Uterus (tissue), 3 donors: ENCODE measurements at regions not wholly inside any gene's neighbourhood (a gene's known extent, or its start where the extent isn't known, plus 50 kb on each side); places are given as distances from the start of the nearest gene placed in this dataset.

Source experiments
- DNase-seq, 2 donors: peaks; one replicate each; pipeline ENCODE4 v3.0.0-alpha.2; 2019 to 2020
- H3K27ac ChIP-seq, 2 donors: fragments of 200-600 bp; sonication (generic); 1 replicate in 1 of 2; 2 replicates in 1 of 2; pipeline ENCODE4 v1.5.1; 2016 to 2018
- H3K27me3 ChIP-seq, 2 donors: fragments of 200-600 bp; sonication (generic); one replicate each; pipeline ENCODE4 v1.5.1; 2018 to 2019; ENCODE audit warnings: control low read depth in 1 of 2
- H3K36me3 ChIP-seq, 2 donors: fragments of 200-600 bp; sonication (generic); one replicate each; pipeline ENCODE4 v1.5.1; 2019; ENCODE audit warnings: control low read depth in 1 of 2
- H3K4me1 ChIP-seq, 2 donors: fragments of 200-600 bp; sonication (generic); one replicate each; pipeline ENCODE4 v1.5.1; 2018 to 2019; ENCODE audit warnings: control low read depth in 1 of 2
- H3K4me3 ChIP-seq, 2 donors: fragments of 200-600 bp; sonication (generic); 1 replicate in 1 of 2; 2 replicates in 1 of 2; pipeline ENCODE4 v1.5.1; 2018 to 2019; ENCODE audit warnings: mild to moderate bottlenecking in 1 of 2
- H3K9me3 ChIP-seq, 2 donors: fragments of 200-600 bp; sonication (generic); one replicate each; pipeline ENCODE4 v1.5.1; 2019; ENCODE audit warnings: control low read depth in 1 of 2
- POLR2A ChIP-seq, 2 donors: fragments of 450-650 bp; IDR thresholded peaks; one replicate each; pipeline ENCODE4 v1.6.1; 2016; ENCODE audit warnings: antibody characterized with exemption in 2 of 2, mild to moderate bottlenecking in 1 of 2, moderate library complexity in 1 of 2
- intact Hi-C: fragments of 100-400 bp; cut with DNase I; formaldehyde crosslinking; loops from one replicate; pipeline ENCODE4 v1.15.1; 2023; ENCODE audit warnings: low total_unique reads
- TF ChIP-seq, protein P1 (sequence below), 4 experiments: fragments of 200-600 bp in 2 of 4; fragments of 450-650 bp in 2 of 4; sonication (generic) in 2 of 4; IDR thresholded peaks; one replicate each; pipeline ENCODE4 v1.5.1; 2016 to 2019; ENCODE audit warnings: antibody characterized with exemption in 4 of 4, mild to moderate bottlenecking in 2 of 4, moderate library complexity in 1 of 4
- donor health status: DM: yes; HTN: yes; CAD: no.

- no peak for TF ChIP-seq POLR2A (IDR thresholded peaks at IDR 0.05)
- TF ChIP-seq, protein P1, sequence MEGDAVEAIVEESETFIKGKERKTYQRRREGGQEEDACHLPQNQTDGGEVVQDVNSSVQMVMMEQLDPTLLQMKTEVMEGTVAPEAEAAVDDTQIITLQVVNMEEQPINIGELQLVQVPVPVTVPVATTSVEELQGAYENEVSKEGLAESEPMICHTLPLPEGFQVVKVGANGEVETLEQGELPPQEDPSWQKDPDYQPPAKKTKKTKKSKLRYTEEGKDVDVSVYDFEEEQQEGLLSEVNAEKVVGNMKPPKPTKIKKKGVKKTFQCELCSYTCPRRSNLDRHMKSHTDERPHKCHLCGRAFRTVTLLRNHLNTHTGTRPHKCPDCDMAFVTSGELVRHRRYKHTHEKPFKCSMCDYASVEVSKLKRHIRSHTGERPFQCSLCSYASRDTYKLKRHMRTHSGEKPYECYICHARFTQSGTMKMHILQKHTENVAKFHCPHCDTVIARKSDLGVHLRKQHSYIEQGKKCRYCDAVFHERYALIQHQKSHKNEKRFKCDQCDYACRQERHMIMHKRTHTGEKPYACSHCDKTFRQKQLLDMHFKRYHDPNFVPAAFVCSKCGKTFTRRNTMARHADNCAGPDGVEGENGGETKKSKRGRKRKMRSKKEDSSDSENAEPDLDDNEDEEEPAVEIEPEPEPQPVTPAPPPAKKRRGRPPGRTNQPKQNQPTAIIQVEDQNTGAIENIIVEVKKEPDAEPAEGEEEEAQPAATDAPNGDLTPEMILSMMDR (IDR thresholded peaks at IDR 0.05), result no peak
- H3K36me3 ChIP-seq, result no peaks in the 10 kb centered on the region
- intact Hi-C loops, result no loop called here
- no peak for DNase-seq
- H3K27me3 ChIP-seq, result no peaks in the 10 kb centered on the region
- no peak overlapping the region for H3K27ac ChIP-seq
- peaks cover 0 to 16% of the 10 kb centered on the region in 2 donors for H3K4me1 ChIP-seq
- H3K4me3 ChIP-seq, result no peak overlapping the region
- no peaks in the 10 kb centered on the region for H3K9me3 ChIP-seq
These were observed 91.9 kb upstream of the ARAP3 start for GRCh38 chr5:141773779-141774562.

- no peaks in the 10 kb centered on the region for H3K36me3 ChIP-seq
- TF ChIP-seq, protein P1 (IDR thresholded peaks at IDR 0.05), result no peak
- no peak for TF ChIP-seq POLR2A (IDR thresholded peaks at IDR 0.05)
These were observed 90.3 kb upstream of the ARAP3 start for GRCh38 chr5:141772281-141772680.

GRCh38 chr5:141771562-141771961, 89.5 kb upstream of the ARAP3 start:
- intact Hi-C loops, result no loop called here
- H3K4me3 ChIP-seq, result no peak overlapping the region
- no peaks in the 10 kb centered on the region for H3K27me3 ChIP-seq
- no peaks in the 10 kb centered on the region for H3K36me3 ChIP-seq
- TF ChIP-seq, protein P1 (IDR thresholded peaks at IDR 0.05), result no peak
- no peak for TF ChIP-seq POLR2A (IDR thresholded peaks at IDR 0.05)
- no peaks in the 10 kb centered on the region for H3K9me3 ChIP-seq
- H3K4me1 ChIP-seq, result peaks cover 0 to 10% of the 10 kb centered on the region in 2 donors
- peak; percentile 45 to 72 for DNase-seq
- H3K27ac ChIP-seq, result peak overlapping the region in 1 of 2 donors; percentile 27

More at GRCh38 chr5:141772281-141772680, 90.3 kb upstream of the ARAP3 start:
- no peaks in the 10 kb centered on the region for H3K27me3 ChIP-seq
- no peaks in the 10 kb centered on the region for H3K9me3 ChIP-seq
- H3K27ac ChIP-seq, result peak overlapping the region; percentile 28 to 60
- no peak overlapping the region for H3K4me3 ChIP-seq
- peak; percentile 32 to 39 for DNase-seq
- peaks cover 0 to 10% of the 10 kb centered on the region in 2 donors for H3K4me1 ChIP-seq
- intact Hi-C loops, result no loop called here

DNA sequence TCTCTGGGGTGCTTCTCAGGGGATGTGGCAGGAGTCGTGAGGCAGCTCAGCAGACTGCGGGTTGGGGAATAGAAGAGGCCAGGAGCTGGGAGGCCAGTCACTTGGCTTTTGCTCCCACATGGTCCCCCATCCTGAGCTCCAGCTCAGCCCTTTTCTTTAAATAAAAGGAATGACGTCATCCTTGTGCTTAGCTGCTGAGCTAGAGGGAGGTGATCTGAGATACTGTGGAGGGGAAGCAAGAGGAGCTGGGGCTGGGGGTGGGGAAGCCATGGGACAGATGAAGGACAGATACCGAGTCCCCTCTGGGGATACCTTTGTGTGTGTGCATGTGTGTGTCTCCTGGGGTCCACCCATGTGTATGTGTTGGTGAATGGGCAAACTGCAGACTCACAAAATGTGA, 89.0 kb upstream of the ARAP3 start:
- Histone ChIP-seq H3K27ac (no peak overlapping the region), H3K4me3 (no peak overlapping the region), H3K27me3 (no peaks in the 10 kb centered on the region), H3K4me1 (peaks cover 0 to 10% of the 10 kb centered on the region in 2 donors), H3K9me3 (no peaks in the 10 kb centered on the region), H3K36me3 (no peaks in the 10 kb centered on the region)
- TF ChIP-seq POLR2A (IDR thresholded peaks at IDR 0.05), result no peak
- TF ChIP-seq, protein P1 (IDR thresholded peaks at IDR 0.05), result no peak
- no peak for DNase-seq
- intact Hi-C loops, result no loop called here

- TF ChIP-seq POLR2A (IDR thresholded peaks at IDR 0.05), result no peak
- TF ChIP-seq, protein P1 (IDR thresholded peaks at IDR 0.05), result no peak
- no peak for DNase-seq
- Histone ChIP-seq H3K4me3 (no peak overlapping the region), H3K36me3 (no peaks in the 10 kb centered on the region), H3K27ac (no peak overlapping the region), H3K4me1 (peaks cover 0 to 10% of the 10 kb centered on the region in 2 donors), H3K9me3 (no peaks in the 10 kb centered on the region), H3K27me3 (no peaks in the 10 kb centered on the region)
- intact Hi-C loops, result no loop called here
These were observed 87.6 kb upstream of the ARAP3 start for GRCh38 chr5:141769671-141770070.
